CD4-positive, alpha-beta T cell treated with Interleukin-17A for 4 hours (primary cell): ENCODE measurements at regions not wholly inside any gene's neighbourhood (a gene's known extent, or its start where the extent isn't known, plus 50 kb on each side); places are given as distances from the start of the nearest gene placed in this dataset.

Experiments
- DNase-seq: peaks from one replicate; pipeline ENCODE4 v3.0.0-alpha.2; 2020; ENCODE audit warnings: mixed read lengths

DNA sequence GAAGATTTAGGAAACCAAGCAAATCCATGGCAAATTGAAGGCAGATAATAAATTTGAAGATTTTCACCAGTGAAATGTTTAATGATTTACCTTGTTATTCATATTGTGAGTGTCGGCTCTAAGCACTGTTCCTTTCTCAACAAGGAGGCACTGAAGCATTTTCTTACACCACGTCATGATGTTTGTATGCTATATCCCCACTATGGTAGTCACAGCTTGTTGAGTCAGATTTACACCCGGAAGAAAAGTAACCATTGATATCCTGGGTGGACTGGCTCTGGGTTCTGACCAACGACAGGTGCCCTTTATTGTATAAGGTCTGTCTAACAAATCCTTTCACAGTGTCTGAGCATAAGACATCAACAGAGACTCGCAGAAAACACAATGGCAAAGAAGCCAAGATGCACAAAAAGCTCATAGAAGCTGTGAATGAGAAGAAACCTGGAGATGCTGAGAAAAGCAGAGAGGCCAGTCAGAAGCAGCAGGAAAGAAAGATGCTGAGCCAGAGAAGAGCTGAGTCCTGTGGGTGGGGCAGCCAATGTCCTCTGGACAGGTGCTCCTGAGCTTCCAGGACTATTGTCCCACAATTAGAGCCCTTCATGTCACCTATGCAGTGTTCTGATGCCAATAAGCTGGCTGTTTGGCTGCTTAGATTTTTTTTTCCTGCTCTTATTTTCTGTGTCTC is 49.7 kb upstream of the ARHGAP5 start:
- DNase-seq: no peak
